Daoy (cell line): ENCODE measurements at regions not wholly inside any gene's neighbourhood (a gene's known extent, or its start where the extent isn't known, plus 50 kb on each side); places are given as distances from the start of the nearest gene placed in this dataset.

Source experiments
- DNase-seq: peaks from one replicate; pipeline ENCODE4 v3.0.0-alpha.2; 2015; ENCODE audit warnings: low read depth

DNA sequence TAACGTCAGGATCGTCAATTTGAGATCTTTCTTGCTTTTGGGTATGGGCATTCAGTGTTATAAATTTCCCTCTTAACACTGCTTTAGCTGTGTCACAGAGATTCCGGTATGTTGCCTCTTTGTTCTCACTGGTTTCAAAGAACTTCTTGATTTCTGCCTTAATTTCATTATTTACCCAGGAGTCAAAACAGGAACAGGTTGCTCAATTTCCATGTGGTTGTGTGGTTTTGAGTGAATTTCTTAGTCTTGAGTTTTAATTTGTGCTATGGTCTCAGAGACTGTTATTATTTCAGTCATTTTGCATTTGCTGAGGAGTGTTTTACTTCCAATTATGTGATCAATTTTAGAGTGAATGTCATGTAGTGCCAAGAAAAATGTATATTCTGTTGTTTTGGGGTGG, 153.1 kb downstream of the PCDH17 start:
- DNase-seq = no peak

DNA sequence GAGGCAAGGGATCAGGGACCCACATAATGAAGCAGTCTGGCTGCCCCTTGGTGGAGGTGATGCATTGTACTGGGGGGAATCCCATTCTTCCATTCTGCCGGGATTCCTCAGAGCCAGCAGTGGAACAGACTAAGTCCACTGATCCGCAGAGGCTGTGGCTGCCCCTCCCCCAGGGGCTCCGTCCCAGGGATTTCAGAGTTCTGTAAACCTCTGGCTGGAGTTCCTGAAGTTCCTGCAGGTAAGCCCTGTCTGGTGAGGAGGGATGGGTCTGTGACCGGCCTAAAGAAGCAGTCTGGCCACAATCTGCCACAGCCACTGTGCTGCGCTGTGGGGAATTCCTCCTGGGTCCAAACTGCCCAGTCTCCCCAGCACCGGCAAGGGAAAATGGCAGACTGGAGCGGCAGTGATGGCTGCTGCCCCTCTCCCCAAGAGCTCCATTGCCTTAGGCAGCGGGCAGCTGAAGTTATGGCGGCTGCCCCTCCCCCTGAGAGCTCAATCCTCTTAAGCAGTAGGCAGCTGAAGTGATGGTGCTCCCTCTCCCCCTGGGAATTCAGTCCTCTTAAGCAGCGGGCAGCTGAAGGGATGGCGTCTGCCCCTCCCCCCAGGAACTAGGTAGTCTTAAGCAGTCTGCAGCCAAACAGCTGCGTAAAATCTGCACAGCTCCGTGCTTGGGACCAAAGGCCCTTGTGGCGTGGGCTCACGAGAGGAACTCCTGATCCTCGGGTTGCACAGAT, 155.7 kb downstream of the PCDH17 start:
- DNase-seq = peak; percentile 0

DNA sequence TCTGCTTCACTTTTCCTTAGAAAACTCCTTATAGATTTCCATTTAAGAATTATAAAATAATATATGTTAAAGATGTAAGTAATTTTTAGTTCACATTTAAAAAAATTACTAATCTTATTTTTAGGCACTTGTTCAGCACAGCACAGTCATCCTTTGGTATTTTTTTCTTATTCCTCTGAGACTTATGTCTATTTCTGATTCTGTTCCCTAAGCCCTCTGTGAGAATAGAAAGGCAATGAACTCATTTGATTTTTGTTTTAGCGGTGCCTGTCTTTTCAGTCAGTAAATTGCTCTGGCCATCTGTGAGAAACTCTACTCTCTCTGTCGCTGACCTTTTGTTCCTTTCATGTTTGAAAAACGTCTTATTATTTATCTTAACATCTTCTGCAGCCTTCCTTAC, 168.1 kb downstream of the PCDH17 start:
- DNase-seq = no peak

DNA sequence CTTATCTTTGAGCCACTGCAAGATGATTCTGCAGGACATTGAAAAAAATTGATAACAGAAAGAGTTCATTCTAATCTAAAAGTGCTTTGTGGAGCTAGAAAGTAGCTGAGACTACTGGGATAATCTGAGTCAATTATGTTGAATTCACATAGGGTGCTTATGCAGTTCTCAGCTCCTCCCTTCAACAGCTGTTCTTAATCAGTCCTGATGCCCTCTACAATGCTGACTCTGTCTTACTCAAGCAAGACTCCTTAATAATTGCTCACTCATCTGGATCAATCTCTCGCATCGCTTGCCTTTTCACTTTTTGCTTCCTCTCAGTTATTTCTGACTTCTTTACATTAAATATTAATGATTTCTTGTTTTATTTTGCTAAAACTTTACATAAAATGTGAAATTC, 182.1 kb downstream of the PCDH17 start:
- DNase-seq = no peak

DNA sequence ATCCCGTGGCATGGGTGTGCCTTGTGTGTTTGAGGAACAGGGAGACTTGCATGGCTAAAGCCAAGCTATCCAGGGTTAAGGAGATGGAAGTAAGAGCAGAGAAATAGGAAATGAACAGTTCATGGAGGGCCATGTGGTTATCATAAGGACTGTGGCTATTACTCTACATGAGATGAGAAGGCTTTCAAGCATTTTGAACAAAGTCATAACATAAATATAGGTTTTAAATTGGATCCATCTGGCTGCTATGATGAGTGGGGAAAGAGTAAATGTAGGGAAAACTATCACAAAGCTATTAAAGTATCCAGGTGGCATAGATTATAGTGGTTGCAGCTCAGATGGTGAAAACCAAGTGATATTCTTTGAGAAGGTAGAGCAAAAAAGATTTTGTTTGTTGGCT, 184.1 kb downstream of the PCDH17 start:
- no peak for DNase-seq

DNA sequence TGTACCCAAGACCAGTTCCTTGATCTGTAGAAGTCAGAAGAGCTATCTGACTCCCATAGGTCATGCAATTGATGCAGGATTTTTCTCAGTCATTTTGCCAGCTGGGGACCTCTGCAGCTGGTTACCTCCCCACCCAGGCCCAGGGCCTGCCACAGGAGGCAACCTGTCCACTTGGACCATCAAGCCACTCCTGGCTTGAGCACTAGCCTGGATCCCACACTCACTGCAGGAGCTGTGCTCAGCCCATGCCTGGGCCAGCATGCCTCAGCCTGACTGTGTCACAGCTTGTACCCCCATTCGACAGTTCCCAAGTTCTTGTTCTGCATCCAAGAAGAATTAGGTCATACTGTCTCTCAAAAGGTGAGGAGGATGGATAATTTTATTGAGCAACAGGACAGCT, 189.4 kb downstream of the PCDH17 start:
- no peak for DNase-seq

GRCh38 chr13:57823704-57824103, 192.2 kb downstream of the PCDH17 start:
- no peak for DNase-seq

- no peak for DNase-seq
Measured at GRCh38 chr13:57824121-57824520, 192.6 kb downstream of the PCDH17 start.

GRCh38 chr13:57825066-57825465, 193.5 kb downstream of the PCDH17 start:
- no peak for DNase-seq

DNA sequence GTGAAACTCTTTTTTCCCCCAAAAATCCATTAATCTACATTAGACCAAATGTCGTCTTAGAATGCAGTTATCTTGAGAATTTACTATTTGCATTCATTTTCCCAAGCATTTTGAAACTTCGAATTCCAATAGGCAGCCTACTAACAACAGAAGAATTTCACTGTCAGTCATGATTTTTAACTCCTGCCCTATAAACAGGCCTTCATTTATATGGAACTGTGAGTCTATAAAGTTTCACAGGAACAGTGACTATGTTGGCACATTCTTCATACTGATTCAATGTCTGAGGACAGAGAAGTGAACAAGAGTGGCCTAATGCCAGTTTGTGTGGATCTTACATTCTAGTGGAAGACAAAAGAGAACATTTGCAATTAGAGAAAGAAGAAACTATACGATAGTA, 198.0 kb downstream of the PCDH17 start:
- DNase-seq = no peak

- DNase-seq = no peak
Measured at GRCh38 chr13:57832187-57832586, 200.6 kb downstream of the PCDH17 start.

- DNase-seq = no peak
Measured at GRCh38 chr13:57837801-57838200, 206.3 kb downstream of the PCDH17 start.

DNA sequence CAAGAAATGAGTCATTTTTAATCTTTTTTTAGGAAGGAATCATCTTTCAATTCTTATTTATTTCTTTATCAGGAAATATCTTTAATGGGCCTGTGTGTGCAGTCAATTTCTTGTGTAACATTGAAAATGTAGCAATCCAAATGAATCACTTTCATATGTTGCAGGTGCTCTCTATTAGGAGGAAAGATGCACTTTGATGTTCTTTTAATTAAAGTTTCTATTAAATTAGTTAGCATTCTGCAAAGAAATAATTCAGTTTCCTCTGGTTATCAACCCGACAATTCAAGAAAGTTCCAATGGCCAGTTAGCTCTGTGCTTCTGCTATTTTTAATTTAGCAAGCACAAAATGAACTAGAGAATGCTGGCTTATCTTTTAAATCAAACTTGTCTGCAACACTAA, 212.0 kb downstream of the PCDH17 start:
- DNase-seq = no peak

- DNase-seq = no peak
Measured at GRCh38 chr13:57846600-57847173, 215.1 kb downstream of the PCDH17 start.

GRCh38 chr13:57857945-57858344, 226.4 kb downstream of the PCDH17 start:
- no peak for DNase-seq

GRCh38 chr13:57858376-57858775, 226.8 kb downstream of the PCDH17 start:
- no peak for DNase-seq

DNA sequence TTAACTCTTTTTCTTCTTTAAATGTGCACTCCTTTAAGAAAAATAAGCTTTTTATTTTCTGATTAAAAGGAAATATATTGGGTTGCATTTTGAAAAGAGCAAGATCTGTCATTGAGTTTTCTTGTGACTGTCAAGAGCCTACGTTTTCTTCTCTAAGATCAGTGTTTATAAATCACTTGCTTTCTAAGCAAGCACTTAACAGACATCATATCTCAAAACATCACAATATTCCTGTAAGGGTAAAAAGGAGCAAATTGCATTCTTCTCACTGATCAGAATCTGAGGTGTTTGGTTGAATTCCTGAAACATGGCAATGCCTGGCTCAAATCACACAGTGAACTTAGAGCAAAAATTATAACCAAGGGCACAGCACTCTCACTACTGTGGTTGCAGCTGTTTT, 231.3 kb downstream of the PCDH17 start:
- DNase-seq = no peak

DNA sequence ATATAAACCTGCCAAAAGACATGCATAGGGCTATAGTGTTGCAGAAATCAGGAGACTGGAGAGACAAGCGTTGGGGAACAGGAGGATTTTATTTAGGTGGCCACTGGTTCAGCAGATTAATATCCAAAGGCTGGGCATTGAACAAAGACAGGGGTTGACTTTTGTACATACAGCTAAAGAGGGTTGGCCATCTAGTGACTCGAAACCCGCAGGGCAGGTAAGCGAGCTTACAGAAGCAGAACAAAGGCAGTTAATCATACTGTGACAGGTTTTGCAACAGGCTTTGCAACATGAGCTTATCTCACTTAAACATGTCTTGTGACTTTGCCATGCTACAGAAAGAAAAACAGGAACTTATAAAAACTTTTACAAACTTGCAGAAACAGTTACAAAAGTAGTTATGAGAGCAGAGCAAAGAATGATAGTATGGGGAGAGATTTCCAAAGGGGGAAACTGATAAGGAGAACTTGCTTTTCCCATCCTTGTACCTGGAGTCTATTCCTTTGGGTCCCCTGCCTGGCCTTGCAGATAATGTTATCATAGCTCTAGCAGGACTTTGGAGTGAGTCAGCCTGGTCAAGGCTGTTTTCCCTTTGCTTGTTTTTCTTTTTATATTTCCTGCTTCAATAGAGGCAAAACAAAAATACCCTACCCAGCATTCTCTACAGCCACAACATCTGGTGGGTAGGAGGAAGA, 234.2 kb downstream of the PCDH17 start:
- no peak for DNase-seq

- no peak for DNase-seq
Measured at GRCh38 chr13:57874530-57874929, 243.0 kb downstream of the PCDH17 start.

GRCh38 chr13:57877601-57878000, 246.1 kb downstream of the PCDH17 start:
- DNase-seq = no peak

DNA sequence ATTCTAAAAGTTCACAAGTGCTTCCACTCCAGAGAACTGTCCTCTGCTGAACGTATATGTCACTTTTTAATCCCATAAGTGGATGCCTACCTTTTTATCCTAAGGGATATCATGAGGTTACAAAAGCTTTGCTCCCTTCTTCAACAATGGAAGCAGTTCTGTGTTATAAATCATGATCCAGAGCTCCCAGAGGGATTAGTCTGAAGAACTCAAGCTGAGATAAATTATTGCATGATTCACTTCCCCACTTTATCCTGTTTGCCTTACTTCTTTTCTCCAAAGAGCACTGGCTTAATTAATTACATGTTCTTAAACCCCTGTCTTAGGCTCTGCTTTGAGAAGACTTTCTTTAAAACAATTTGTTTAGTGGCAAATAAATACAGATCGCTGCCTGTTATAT, 246.7 kb downstream of the PCDH17 start:
- no peak for DNase-seq

DNA sequence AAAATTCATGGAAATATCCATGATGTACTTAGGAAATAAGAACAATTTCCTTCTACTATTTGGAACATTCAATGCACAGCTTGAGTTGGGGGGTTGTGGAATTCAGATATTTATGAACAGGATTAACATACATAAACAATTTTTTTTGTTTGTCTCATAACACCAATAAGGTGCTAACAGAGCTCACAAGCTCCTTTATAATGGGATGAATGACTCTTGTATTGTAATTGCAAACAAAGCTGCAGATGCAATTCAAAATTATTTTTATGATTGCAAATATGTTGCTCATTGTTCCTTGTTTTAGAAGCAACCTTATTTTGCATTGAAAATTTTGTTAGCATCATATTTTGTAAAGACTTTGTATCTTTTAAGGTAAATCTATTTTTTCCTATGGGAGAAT, 265.7 kb downstream of the PCDH17 start:
- no peak for DNase-seq

DNA sequence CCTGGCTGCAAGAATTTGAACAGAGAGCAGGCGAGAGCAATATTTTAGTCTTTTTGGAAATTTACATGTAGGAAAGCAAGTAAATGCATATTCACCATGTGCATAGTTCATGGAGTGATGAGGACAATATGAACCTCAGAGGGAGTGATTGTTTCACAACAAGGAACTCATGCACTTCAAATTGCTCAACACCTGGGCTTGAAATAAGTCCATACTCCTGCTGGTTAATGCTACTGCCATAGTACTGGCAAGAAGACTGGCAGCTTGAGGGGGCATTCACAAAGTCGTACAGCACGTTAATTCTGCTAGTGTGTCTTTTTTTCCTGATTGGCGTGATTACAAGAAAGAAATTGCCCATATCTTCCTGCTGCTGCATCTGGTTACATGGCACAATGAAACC, 267.6 kb downstream of the PCDH17 start:
- DNase-seq = no peak
